H1 (cell line): ENCODE measurements at regions not wholly inside any gene's neighbourhood (a gene's known extent, or its start where the extent isn't known, plus 50 kb on each side); places are given as distances from the start of the nearest gene placed in this dataset.

ENCODE experiments used
- CTCF ChIA-PET: fragments of 300-600 bp; sonication (Branson Sonifier 250); formaldehyde crosslinking; loops from one replicate; lab custom pipeline; 2021; ENCODE audit not compliant: partially characterized antibody; lab: Charles Lee
- POLR2A ChIA-PET: fragments of 300-600 bp; sonication (Branson Sonifier 250); formaldehyde crosslinking; loops from one replicate; lab custom pipeline; 2021; ENCODE audit warnings: inconsistent platforms; ENCODE audit not compliant: partially characterized antibody; lab: Charles Lee
- DNase-seq, 2 experiments: peaks; one replicate each; pipeline versions ENCODE4 v3.0.0 to v3.0.0-alpha.2; 2010 to 2022; ENCODE audit warnings: low spot score in 2 of 2, low read depth in 1 of 2, mixed read lengths in 1 of 2
- FAIRE-seq: peaks from 2 replicates; lab custom pipeline; 2011; peaks lifted over from hg19 to GRCh38; lab: Jason Lieb, UNC
- H2AFZ ChIP-seq: 2 replicates; pipeline ENCODE4 v1.8.1; 2012; ENCODE audit warnings: low read length, inconsistent platforms
- H2AK5ac ChIP-seq: 2 replicates; pipeline ENCODE4 v1.6.1; 2013; ENCODE audit warnings: low read depth, low read length
- H2BK120ac ChIP-seq: replicated peaks from 2 replicates; pipeline ENCODE3; 2013; ENCODE audit warnings: low read depth, low read length, inconsistent platforms
- H2BK12ac ChIP-seq: 2 replicates; pipeline ENCODE4 v1.6.1; 2013; ENCODE audit warnings: low read depth, low read length
- H2BK15ac ChIP-seq: 2 replicates; pipeline ENCODE4 v1.6.1; 2013; ENCODE audit warnings: low read length
- H2BK20ac ChIP-seq: 2 replicates; pipeline ENCODE4 v1.6.1; 2013; ENCODE audit warnings: low read length
- H2BK5ac ChIP-seq: 2 replicates; pipeline ENCODE4 v1.6.1; 2013; ENCODE audit warnings: low read depth, low read length
- H3K14ac ChIP-seq: 2 replicates; pipeline ENCODE4 v1.6.1; 2013; ENCODE audit warnings: inconsistent platforms; ENCODE audit not compliant: insufficient read length
- H3K18ac ChIP-seq: 2 replicates; pipeline ENCODE4 v1.6.1; 2013; ENCODE audit warnings: low read length; ENCODE audit errors: extremely low read depth
- H3K23ac ChIP-seq: 2 replicates; pipeline ENCODE4 v1.6.1; 2013; ENCODE audit warnings: inconsistent platforms; ENCODE audit not compliant: insufficient read length
- H3K23me2 ChIP-seq: 2 replicates; pipeline ENCODE4 v1.6.1; 2013; ENCODE audit warnings: low read depth, low read length
- H3K27ac ChIP-seq: 2 replicates; pipeline ENCODE4 v1.6.1; 2011; ENCODE audit warnings: low read depth, low read length, inconsistent platforms
- H3K27me3 ChIP-seq, 4 experiments: replicated peaks in 1 of 4; 1 replicate in 1 of 4; 2 replicates in 3 of 4; pipeline versions ENCODE4 v1.6.1 to v1.8.1; 2011 to 2013; ENCODE audit warnings: low read length in 3 of 4, mild to moderate bottlenecking in 3 of 4, inconsistent platforms in 2 of 4, mixed read lengths in 2 of 4, moderate library complexity in 1 of 4; ENCODE audit not compliant: control insufficient read depth in 3 of 4, insufficient read depth in 3 of 4; ENCODE audit errors: extremely low read depth in 1 of 4
- H3K36me3 ChIP-seq, 4 experiments: 2 replicates each; pipeline versions ENCODE4 v1.6.1 to v1.8.1; 2011 to 2013; ENCODE audit warnings: mild to moderate bottlenecking in 4 of 4, low read length in 3 of 4, moderate library complexity in 2 of 4, control low read depth in 1 of 4, inconsistent platforms in 1 of 4; ENCODE audit not compliant: insufficient read depth in 4 of 4, control insufficient read depth in 2 of 4
- H3K4ac ChIP-seq: replicated peaks from 2 replicates; pipeline ENCODE3; 2013; ENCODE audit warnings: low read length, low read depth, mixed read lengths, inconsistent platforms; ENCODE audit not compliant: insufficient read length
- H3K4me1 ChIP-seq, 4 experiments: replicated peaks in 1 of 4; 1 replicate in 1 of 4; 2 replicates in 3 of 4; pipeline versions ENCODE4 v1.6.1 to v1.8.1; 2011 to 2013; ENCODE audit warnings: low read length in 3 of 4, inconsistent platforms in 2 of 4, mixed read lengths in 1 of 4; ENCODE audit not compliant: insufficient read depth in 4 of 4, control insufficient read depth in 3 of 4
- H3K4me2 ChIP-seq, 2 experiments: 2 replicates each; pipeline versions ENCODE4 v1.6.1 to v1.8.1; 2011 to 2013; ENCODE audit warnings: low read depth in 2 of 2, low read length in 2 of 2, control low read depth in 1 of 2, inconsistent platforms in 1 of 2, mild to moderate bottlenecking in 1 of 2; ENCODE audit not compliant: insufficient read depth in 1 of 2
- H3K4me3 ChIP-seq, 4 experiments: fragments of 200-600, 300-600 bp in 1 of 4; sonication (generic), shearing (Covaris generic), sonication (Bioruptor Twin) in 1 of 4; 2 replicates each; pipeline versions ENCODE4 v1.5.1 to v1.8.1; 2011 to 2016; ENCODE audit warnings: low read length in 4 of 4, low read depth in 3 of 4, control low read depth in 2 of 4, inconsistent platforms in 2 of 4, mild to moderate bottlenecking in 2 of 4, mixed read lengths in 1 of 4, moderate library complexity in 1 of 4; ENCODE audit not compliant: insufficient read depth in 2 of 4; ENCODE audit errors: extremely low read depth in 1 of 4
- H3K56ac ChIP-seq: replicated peaks from 2 replicates; pipeline ENCODE3; 2013; ENCODE audit warnings: low read depth, mild to moderate bottlenecking, mixed read lengths, low read length, inconsistent platforms; ENCODE audit not compliant: insufficient read length
- H3K79me1 ChIP-seq: 2 replicates; pipeline ENCODE4 v1.6.1; 2013; ENCODE audit warnings: low read depth, low read length, control low read depth
- H3K79me2 ChIP-seq, 2 experiments: 2 replicates each; pipeline versions ENCODE4 v1.6.1 to v1.8.1; 2012 to 2013; ENCODE audit warnings: low read length in 2 of 2, mild to moderate bottlenecking in 2 of 2, inconsistent platforms in 1 of 2; ENCODE audit not compliant: insufficient read depth in 2 of 2, control insufficient read depth in 1 of 2
- H3K9ac ChIP-seq, 4 experiments: replicated peaks in 1 of 4; 1 replicate in 1 of 4; 2 replicates in 3 of 4; pipeline versions ENCODE4 v1.6.1 to v1.8.1; 2011 to 2013; ENCODE audit warnings: low read depth in 3 of 4, low read length in 3 of 4, control low read depth in 2 of 4, mild to moderate bottlenecking in 2 of 4, moderate library complexity in 2 of 4, inconsistent platforms in 1 of 4; ENCODE audit errors: extremely low read depth in 1 of 4
- H3K9me3 ChIP-seq, 2 experiments: 2 replicates each; pipeline versions ENCODE4 v1.6.1 to v1.8.1; 2012 to 2013; ENCODE audit warnings: mild to moderate bottlenecking in 2 of 2, moderate library complexity in 2 of 2, control low read depth in 1 of 2, inconsistent platforms in 1 of 2, low read depth in 1 of 2, low read length in 1 of 2, mixed read lengths in 1 of 2; ENCODE audit not compliant: insufficient read depth in 2 of 2
- H4K20me1 ChIP-seq, 2 experiments: replicated peaks in 1 of 2; 2 replicates each; pipeline versions ENCODE3 to v1.8.1; 2011 to 2013; ENCODE audit warnings: inconsistent platforms in 2 of 2, low read length in 2 of 2, mild to moderate bottlenecking in 1 of 2; ENCODE audit not compliant: insufficient read depth in 2 of 2, control insufficient read depth in 1 of 2
- H4K5ac ChIP-seq: 2 replicates; pipeline ENCODE4 v1.6.1; 2013; ENCODE audit warnings: low read length, low read depth, mixed read lengths, inconsistent platforms; ENCODE audit not compliant: insufficient read length
- H4K8ac ChIP-seq: 2 replicates; pipeline ENCODE4 v1.8.0; 2013; ENCODE audit warnings: mild to moderate bottlenecking, moderate library complexity, low read length, inconsistent platforms; ENCODE audit not compliant: insufficient read depth; ENCODE audit errors: extremely low read depth
- H4K91ac ChIP-seq: replicated peaks from 2 replicates; pipeline ENCODE3; 2013; ENCODE audit warnings: low read length, mixed read lengths, inconsistent platforms; ENCODE audit not compliant: insufficient read length
- ATF3 ChIP-seq: IDR thresholded peaks from 2 replicates; pipeline ENCODE4 v1.6.1; 2011; ENCODE audit warnings: low read depth, mild to moderate bottlenecking, low read length; ENCODE audit not compliant: insufficient read depth
- CEBPB ChIP-seq: IDR thresholded peaks from 2 replicates; pipeline ENCODE4 v1.6.1; 2012; ENCODE audit warnings: low read depth, low read length
- EGR1 ChIP-seq: IDR thresholded peaks from 2 replicates; pipeline ENCODE4 v1.6.1; 2011; ENCODE audit warnings: low read depth, low read length, borderline replicate concordance
- HDAC2 ChIP-seq, 2 experiments: fragments of 300-600 bp in 1 of 2; sonication (generic) in 1 of 2; IDR thresholded peaks; 2 replicates each; pipeline ENCODE4 v1.6.1; 2011 to 2012; ENCODE audit warnings: low read depth in 2 of 2, low read length in 2 of 2, mild to moderate bottlenecking in 2 of 2, moderate library complexity in 2 of 2, borderline replicate concordance in 1 of 2, inconsistent platforms in 1 of 2
- KDM4A ChIP-seq: IDR thresholded peaks from one replicate; pipeline ENCODE4 v1.7.1; 2012; ENCODE audit warnings: low read depth, mild to moderate bottlenecking, moderate library complexity, low read length, inconsistent platforms; ENCODE audit not compliant: severe bottlenecking
- RBBP5 ChIP-seq: IDR thresholded peaks from 2 replicates; pipeline ENCODE4 v1.7.1; 2012; ENCODE audit warnings: low read depth, mild to moderate bottlenecking, inconsistent platforms, low read length, moderate library complexity, borderline replicate concordance
- RXRA ChIP-seq: IDR thresholded peaks from 2 replicates; pipeline ENCODE4 v1.6.1; 2011; ENCODE audit warnings: low read depth, mild to moderate bottlenecking, low read length, moderate library complexity; ENCODE audit not compliant: insufficient read depth
- SIX5 ChIP-seq: IDR thresholded peaks from 2 replicates; pipeline ENCODE4 v1.6.1; 2011; ENCODE audit warnings: mild to moderate bottlenecking, low read depth, low read length
- SUZ12 ChIP-seq: fragments of 200-600 bp; sonication (generic); IDR thresholded peaks from 2 replicates; pipeline ENCODE4 v1.6.1; 2012; ENCODE audit warnings: mild to moderate bottlenecking, inconsistent platforms, low read length, moderate library complexity, mixed read lengths
- TCF12 ChIP-seq: IDR thresholded peaks from 2 replicates; pipeline ENCODE4 v1.6.1; 2011; ENCODE audit warnings: low read depth, mild to moderate bottlenecking, low read length
- WGBS, 2 experiments: shearing (Covaris generic) in 1 of 2; methylation state at CpG; one replicate each; pipeline versions ENCODE4 v1.1.6 to v1.1.7; 2013 to 2015; ENCODE audit warnings: low lambda C conversion rate in 2 of 2, mixed read lengths in 2 of 2, inconsistent platforms in 1 of 2, low coverage in 1 of 2, missing lambda C conversion rate in 1 of 2; ENCODE audit not compliant: insufficient replicate concordance in 2 of 2, insufficient coverage in 1 of 2, insufficient read length in 1 of 2; ENCODE audit errors: extremely low coverage in 1 of 2, missing lambda C conversion rate in 1 of 2; 5-methylcytosine and 5-hydroxymethylcytosine counted together
- TF ChIP-seq, protein P1 (sequence below): IDR thresholded peaks from 2 replicates; pipeline ENCODE4 v1.6.1; 2011; ENCODE audit warnings: low read length, improper control_type of control experiment
- TF ChIP-seq, protein P2 (sequence below): IDR thresholded peaks from 2 replicates; pipeline ENCODE4 v1.6.1; 2012; ENCODE audit warnings: inconsistent platforms

DNA sequence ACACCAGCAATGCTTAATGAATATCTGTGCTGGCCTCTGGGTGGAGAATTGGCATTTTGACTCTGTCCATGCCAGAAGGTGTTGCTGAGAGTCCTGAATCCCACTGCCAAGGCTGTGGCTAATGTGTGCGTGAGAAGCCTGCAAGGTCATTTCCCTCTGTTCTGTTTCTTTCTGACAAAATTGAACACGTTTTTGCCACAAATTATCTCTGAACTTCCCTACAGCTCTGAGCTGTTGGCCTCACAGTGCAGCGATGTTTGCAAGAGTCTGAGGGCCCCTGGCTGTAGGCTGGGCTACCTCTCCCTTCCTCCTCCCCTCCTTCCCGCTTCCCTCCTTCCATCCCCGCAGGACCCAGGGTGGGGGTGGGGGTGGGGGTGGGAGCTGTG, 154.1 kb upstream of the HS6ST1 start:
- Histone ChIP-seq H3K79me2 (no peaks in the 10 kb centered on the region), H3K18ac (no peak overlapping the region), H2BK15ac (no peak overlapping the region; the same call in 1 of the 2 replicates), H4K8ac (no peak overlapping the region), H3K23me2 (no peaks in the 10 kb centered on the region), H4K91ac (no peak overlapping the region), H2AFZ (no peak overlapping the region; the same call in 1 of the 2 replicates), H4K20me1 (no peaks in the 10 kb centered on the region), H3K36me3 (no peaks in the 10 kb centered on the region), H3K14ac (no peak overlapping the region), H3K4me3 (no peak overlapping the region), H3K27me3 (no peaks in the 10 kb centered on the region), H2AK5ac (no peak overlapping the region), H3K4me2 (no peak overlapping the region), H2BK120ac (no peak overlapping the region), H3K56ac (no peak overlapping the region), H3K27ac (no peak overlapping the region), H3K79me1 (no peaks in the 10 kb centered on the region), H4K5ac (no peak overlapping the region), H3K23ac (no peak overlapping the region), H2BK5ac (no peak overlapping the region), H2BK12ac (no peak overlapping the region), H2BK20ac (no peak overlapping the region), H3K9ac (no peak overlapping the region), H3K4me1 (peaks cover 0 to 7% (median 0%) of the 10 kb centered on the region in 4 experiments; a peak in 3 of 7 replicates), H3K9me3 (peaks cover 22 to 23% of the 10 kb centered on the region in 2 experiments), H3K4ac (no peak overlapping the region)
- WGBS, 2 experiments, result 81% methylated on average over 5 of the region's 5 CpGs; no CpG with 5 or more reads in 1 of the 2 experiments
- no peak for TF ChIP-seq TCF12
- TF ChIP-seq SUZ12, result no peak
- TF ChIP-seq RBBP5, result no peak
- TF ChIP-seq HDAC2 (IDR thresholded peaks at IDR 0.05; ENCODE audit: borderline replicate concordance in 1 of 2, low read depth in 2 of 2, low read length in 2 of 2), result no peak
- TF ChIP-seq CEBPB, result no peak
- no peak for TF ChIP-seq RXRA
- TF ChIP-seq, protein P1, sequence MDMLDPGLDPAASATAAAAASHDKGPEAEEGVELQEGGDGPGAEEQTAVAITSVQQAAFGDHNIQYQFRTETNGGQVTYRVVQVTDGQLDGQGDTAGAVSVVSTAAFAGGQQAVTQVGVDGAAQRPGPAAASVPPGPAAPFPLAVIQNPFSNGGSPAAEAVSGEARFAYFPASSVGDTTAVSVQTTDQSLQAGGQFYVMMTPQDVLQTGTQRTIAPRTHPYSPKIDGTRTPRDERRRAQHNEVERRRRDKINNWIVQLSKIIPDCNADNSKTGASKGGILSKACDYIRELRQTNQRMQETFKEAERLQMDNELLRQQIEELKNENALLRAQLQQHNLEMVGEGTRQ, result no peak
- TF ChIP-seq SIX5, result no peak
- no peak for TF ChIP-seq EGR1
- no peak for TF ChIP-seq ATF3
- TF ChIP-seq, protein P2, sequence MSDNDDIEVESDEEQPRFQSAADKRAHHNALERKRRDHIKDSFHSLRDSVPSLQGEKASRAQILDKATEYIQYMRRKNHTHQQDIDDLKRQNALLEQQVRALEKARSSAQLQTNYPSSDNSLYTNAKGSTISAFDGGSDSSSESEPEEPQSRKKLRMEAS, result no peak
- no peak for TF ChIP-seq KDM4A
- ChIA-PET POLR2A (interaction anchor here (0.6 kb wide), 1 partner anchor 222 kb away, joined by 4 read pairs; no protein-coding TSS in a partner anchor), CTCF (interaction anchor here (1.3 to 1.5 kb wide), 3 partner anchors 13 to 57 kb away, joined by 3 to 4 read pairs (median 3); no protein-coding TSS in a partner anchor)
- FAIRE-seq (no peak), DNase-seq (no peak)
